Skeletal muscle cell (primary cell): ENCODE measurements at regions not wholly inside any gene's neighbourhood (a gene's known extent, or its start where the extent isn't known, plus 50 kb on each side); places are given as distances from the start of the nearest gene placed in this dataset.

Experiments used
- DNase-seq: peaks from one replicate; pipeline ENCODE4 v3.0.0-alpha.2; 2010; ENCODE audit warnings: low read depth
- H3K4me3 ChIP-seq: 2 replicates; pipeline ENCODE4 v1.5.1; 2011; ENCODE audit warnings: low read depth, mild to moderate bottlenecking, control low read depth, low read length, moderate library complexity

GRCh38 chr13:78256484-78256883, 337.9 kb upstream of the EDNRB start:
- H3K4me3 ChIP-seq = no peak overlapping the region
- DNase-seq = no peak

- H3K4me3 ChIP-seq = no peak overlapping the region
These were observed 335.5 kb upstream of the EDNRB start for GRCh38 chr13:78254113-78254512.

GRCh38 chr13:78247362-78247761, 328.7 kb upstream of the EDNRB start:
- H3K4me3 ChIP-seq = no peak overlapping the region
- no peak for DNase-seq

More at GRCh38 chr13:78254113-78254512, 335.5 kb upstream of the EDNRB start:
- no peak for DNase-seq

- DNase-seq = peak; percentile 9
- no peak overlapping the region for H3K4me3 ChIP-seq
These were observed 322.8 kb upstream of the EDNRB start for GRCh38 chr13:78241278-78241919.

GRCh38 chr13:78239714-78240113, 321.1 kb upstream of the EDNRB start:
- no peak for DNase-seq
- H3K4me3 ChIP-seq = no peak overlapping the region

GRCh38 chr13:78238911-78239310, 320.3 kb upstream of the EDNRB start:
- DNase-seq = no peak

GRCh38 chr13:78228940-78229339, 310.3 kb upstream of the EDNRB start:
- no peak for DNase-seq
- H3K4me3 ChIP-seq = no peak overlapping the region

More at GRCh38 chr13:78238911-78239310, 320.3 kb upstream of the EDNRB start:
- H3K4me3 ChIP-seq = no peak overlapping the region

- DNase-seq = no peak
- no peak overlapping the region for H3K4me3 ChIP-seq
These were observed 309.6 kb upstream of the EDNRB start for GRCh38 chr13:78228211-78228610.

GRCh38 chr13:78227709-78228108, 309.1 kb upstream of the EDNRB start:
- DNase-seq = no peak
- H3K4me3 ChIP-seq = no peak overlapping the region

GRCh38 chr13:78215458-78216108, 297.0 kb upstream of the EDNRB start:
- DNase-seq = no peak
- H3K4me3 ChIP-seq = no peak overlapping the region

GRCh38 chr13:78201411-78201810, 282.8 kb upstream of the EDNRB start:
- H3K4me3 ChIP-seq = no peak overlapping the region
- no peak for DNase-seq

GRCh38 chr13:78198821-78199220, 280.2 kb upstream of the EDNRB start:
- H3K4me3 ChIP-seq = no peak overlapping the region
- DNase-seq = no peak

- H3K4me3 ChIP-seq = no peak overlapping the region
- no peak for DNase-seq
These were observed 279.8 kb upstream of the EDNRB start for GRCh38 chr13:78198419-78198818.

- no peak overlapping the region for H3K4me3 ChIP-seq
- no peak for DNase-seq
These were observed 278.6 kb upstream of the EDNRB start for GRCh38 chr13:78197231-78197630.

GRCh38 chr13:78194904-78195639, 276.4 kb upstream of the EDNRB start:
- peak; percentile 31 for DNase-seq

GRCh38 chr13:78193846-78194245, 275.2 kb upstream of the EDNRB start:
- no peak for DNase-seq
- no peak overlapping the region for H3K4me3 ChIP-seq

More at GRCh38 chr13:78194904-78195639, 276.4 kb upstream of the EDNRB start:
- H3K4me3 ChIP-seq = no peak overlapping the region

GRCh38 chr13:78192716-78193115, 274.1 kb upstream of the EDNRB start:
- no peak overlapping the region for H3K4me3 ChIP-seq
- DNase-seq = peak; percentile 22

- no peak for DNase-seq
- H3K4me3 ChIP-seq = no peak overlapping the region
These were observed 271.7 kb upstream of the EDNRB start for GRCh38 chr13:78190296-78190695.

GRCh38 chr13:78187781-78188180, 269.1 kb upstream of the EDNRB start:
- no peak for DNase-seq
- no peak overlapping the region for H3K4me3 ChIP-seq

GRCh38 chr13:78185700-78186099, 267.1 kb upstream of the EDNRB start:
- no peak overlapping the region for H3K4me3 ChIP-seq
- no peak for DNase-seq

GRCh38 chr13:78183732-78184131, 265.1 kb upstream of the EDNRB start:
- no peak overlapping the region for H3K4me3 ChIP-seq
- DNase-seq = peak; percentile 31
